Endothelial cell of umbilical vein (primary cell): ENCODE measurements at regions not wholly inside any gene's neighbourhood (a gene's known extent, or its start where the extent isn't known, plus 50 kb on each side); places are given as distances from the start of the nearest gene placed in this dataset.

Experiments
- CTCF ChIP-seq, 2 donors: IDR thresholded peaks; 1 replicate in 1 of 2; 2 replicates in 1 of 2; pipeline ENCODE4 v1.5.1; 2011; ENCODE audit warnings: low read length in 2 of 2, mild to moderate bottlenecking in 2 of 2, moderate library complexity in 2 of 2, control low read depth in 1 of 2, inconsistent platforms in 1 of 2, low read depth in 1 of 2; ENCODE audit not compliant: insufficient read depth in 1 of 2; ENCODE audit errors: extremely low read depth in 1 of 2
- EZH2 ChIP-seq: IDR thresholded peaks from 2 replicates; pipeline ENCODE4 v1.6.1; 2012; ENCODE audit warnings: borderline replicate concordance, low read depth, mild to moderate bottlenecking, moderate library complexity, low read length, inconsistent platforms; ENCODE audit not compliant: severe bottlenecking
- FOS ChIP-seq: IDR thresholded peaks from 2 replicates; pipeline ENCODE4 v1.6.1; 2011; ENCODE audit warnings: mild to moderate bottlenecking, low read length, moderate library complexity, borderline replicate concordance; ENCODE audit not compliant: insufficient read depth
- GATA2 ChIP-seq: IDR thresholded peaks from 2 replicates; pipeline ENCODE4 v1.7.0; 2011; ENCODE audit warnings: low read depth, mild to moderate bottlenecking, moderate library complexity, mixed read lengths, low read length; ENCODE audit not compliant: insufficient read length, insufficient read depth
- JUN ChIP-seq: IDR thresholded peaks from 2 replicates; pipeline ENCODE4 v1.6.1; 2011; ENCODE audit warnings: borderline replicate concordance, low read depth; ENCODE audit not compliant: insufficient read length, insufficient read depth
- MAX ChIP-seq: IDR thresholded peaks from 2 replicates; pipeline ENCODE4 v1.6.1; 2011; ENCODE audit not compliant: insufficient read depth, insufficient read length
- MYC ChIP-seq: IDR thresholded peaks from one replicate; pipeline ENCODE4 v1.6.1; 2011; ENCODE audit warnings: mild to moderate bottlenecking, low read depth, low read length
- POLR2A ChIP-seq: IDR thresholded peaks from 2 replicates; pipeline ENCODE4 v1.6.1; 2012; ENCODE audit warnings: low read depth, mild to moderate bottlenecking, control low read depth, low read length
- POLR2AphosphoS5 ChIP-seq: IDR thresholded peaks from 2 replicates; pipeline ENCODE4 v1.6.1; 2012; ENCODE audit warnings: low read depth, mild to moderate bottlenecking, control low read depth, low read length, moderate library complexity; ENCODE audit not compliant: insufficient read depth

- TF ChIP-seq CTCF (IDR thresholded peaks at IDR 0.05; ENCODE audit: extremely low read depth in 1 of 2, insufficient read depth in 1 of 2, low read depth in 1 of 2, low read length in 2 of 2) (no peak), MYC (no peak), EZH2 (no peak), POLR2A (no peak), POLR2AphosphoS5 (no peak), FOS (no peak), MAX (no peak), GATA2 (no peak), JUN (no peak)
Measured at GRCh38 chr3:94304954-94305353, 242.1 kb downstream of the NSUN3 start.
